Parathyroid adenoma (tissue), 2 donors: ENCODE measurements at regions not wholly inside any gene's neighbourhood (a gene's known extent, or its start where the extent isn't known, plus 50 kb on each side); places are given as distances from the start of the nearest gene placed in this dataset.

ENCODE experiments used
- H2AFZ ChIP-seq: fragments of 300-600 bp; sonication (generic); one replicate; pipeline ENCODE4 v1.7.0; 2017; ENCODE audit warnings: antibody characterized with exemption, mild to moderate bottlenecking
- H3K27ac ChIP-seq: fragments of 300-600 bp; sonication (generic); one replicate; pipeline ENCODE4 v1.7.0; 2017
- H3K27me3 ChIP-seq: fragments of 300-600 bp; sonication (generic); one replicate; pipeline ENCODE4 v1.7.0; 2017; ENCODE audit warnings: low read length; ENCODE audit not compliant: control insufficient read depth, insufficient read depth
- H3K36me3 ChIP-seq: fragments of 300-600 bp; sonication (generic); one replicate; pipeline ENCODE4 v1.7.0; 2017; ENCODE audit warnings: low read length; ENCODE audit not compliant: control insufficient read depth, insufficient read depth
- H3K4me1 ChIP-seq: fragments of 300-600 bp; sonication (generic); one replicate; pipeline ENCODE4 v1.7.0; 2017; ENCODE audit warnings: control low read depth
- H3K4me2 ChIP-seq: fragments of 300-600 bp; sonication (generic); one replicate; pipeline ENCODE4 v1.7.0; 2017; ENCODE audit warnings: low read length
- H3K4me3 ChIP-seq: fragments of 300-600 bp; sonication (generic); one replicate; pipeline ENCODE4 v1.7.0; 2017; ENCODE audit warnings: low read depth, low read length
- H3K79me2 ChIP-seq: fragments of 300-600 bp; sonication (generic); one replicate; pipeline ENCODE4 v1.7.0; 2017; ENCODE audit warnings: control low read depth
- H3K9ac ChIP-seq: fragments of 300-600 bp; sonication (generic); one replicate; pipeline ENCODE4 v1.7.0; 2017; ENCODE audit warnings: mild to moderate bottlenecking
- H3K9me3 ChIP-seq: fragments of 300-600 bp; sonication (generic); one replicate; pipeline ENCODE4 v1.7.0; 2017; ENCODE audit warnings: low read length; ENCODE audit not compliant: control insufficient read depth
- TF ChIP-seq, protein P1 (sequence below): fragments of 300-600 bp; sonication (generic); IDR thresholded peaks from one replicate; pipeline ENCODE4 v1.7.0; 2017; ENCODE audit warnings: antibody characterized with exemption, mild to moderate bottlenecking
- donor health status: primary hyperparathyroidism.

DNA sequence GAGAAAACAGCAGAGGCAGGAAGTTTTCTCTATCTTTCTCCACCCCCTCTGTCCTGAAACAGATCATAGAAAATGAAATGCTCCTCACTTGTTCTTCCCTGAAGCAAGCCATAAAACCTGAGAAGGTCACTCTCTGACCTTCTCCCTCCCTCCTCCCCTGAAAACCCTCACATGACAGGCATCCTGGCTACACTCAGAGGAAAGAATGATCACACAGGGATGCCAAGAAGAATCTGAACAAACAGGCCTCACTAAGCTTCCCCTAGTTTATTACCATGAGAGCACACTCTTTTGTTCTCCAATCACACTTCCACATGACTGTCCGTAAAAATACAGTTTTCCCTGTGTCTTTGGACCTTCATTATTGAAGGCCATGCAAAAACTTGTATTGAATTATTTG lies 300.1 kb downstream of the BUD13 start:
- H3K4me1 ChIP-seq, result no peaks in the 10 kb centered on the region
- H3K27ac ChIP-seq, result no peak overlapping the region
- H3K9ac ChIP-seq, result no peak overlapping the region
- TF ChIP-seq, protein P1, sequence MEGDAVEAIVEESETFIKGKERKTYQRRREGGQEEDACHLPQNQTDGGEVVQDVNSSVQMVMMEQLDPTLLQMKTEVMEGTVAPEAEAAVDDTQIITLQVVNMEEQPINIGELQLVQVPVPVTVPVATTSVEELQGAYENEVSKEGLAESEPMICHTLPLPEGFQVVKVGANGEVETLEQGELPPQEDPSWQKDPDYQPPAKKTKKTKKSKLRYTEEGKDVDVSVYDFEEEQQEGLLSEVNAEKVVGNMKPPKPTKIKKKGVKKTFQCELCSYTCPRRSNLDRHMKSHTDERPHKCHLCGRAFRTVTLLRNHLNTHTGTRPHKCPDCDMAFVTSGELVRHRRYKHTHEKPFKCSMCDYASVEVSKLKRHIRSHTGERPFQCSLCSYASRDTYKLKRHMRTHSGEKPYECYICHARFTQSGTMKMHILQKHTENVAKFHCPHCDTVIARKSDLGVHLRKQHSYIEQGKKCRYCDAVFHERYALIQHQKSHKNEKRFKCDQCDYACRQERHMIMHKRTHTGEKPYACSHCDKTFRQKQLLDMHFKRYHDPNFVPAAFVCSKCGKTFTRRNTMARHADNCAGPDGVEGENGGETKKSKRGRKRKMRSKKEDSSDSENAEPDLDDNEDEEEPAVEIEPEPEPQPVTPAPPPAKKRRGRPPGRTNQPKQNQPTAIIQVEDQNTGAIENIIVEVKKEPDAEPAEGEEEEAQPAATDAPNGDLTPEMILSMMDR, result no peak
- no peak overlapping the region for H3K4me3 ChIP-seq
- no peaks in the 10 kb centered on the region for H3K36me3 ChIP-seq
- H3K4me2 ChIP-seq, result no peak overlapping the region
- H3K79me2 ChIP-seq, result no peaks in the 10 kb centered on the region
- H3K9me3 ChIP-seq, result no peaks in the 10 kb centered on the region
- H3K27me3 ChIP-seq, result no peaks in the 10 kb centered on the region
- no peak overlapping the region for H2AFZ ChIP-seq

DNA sequence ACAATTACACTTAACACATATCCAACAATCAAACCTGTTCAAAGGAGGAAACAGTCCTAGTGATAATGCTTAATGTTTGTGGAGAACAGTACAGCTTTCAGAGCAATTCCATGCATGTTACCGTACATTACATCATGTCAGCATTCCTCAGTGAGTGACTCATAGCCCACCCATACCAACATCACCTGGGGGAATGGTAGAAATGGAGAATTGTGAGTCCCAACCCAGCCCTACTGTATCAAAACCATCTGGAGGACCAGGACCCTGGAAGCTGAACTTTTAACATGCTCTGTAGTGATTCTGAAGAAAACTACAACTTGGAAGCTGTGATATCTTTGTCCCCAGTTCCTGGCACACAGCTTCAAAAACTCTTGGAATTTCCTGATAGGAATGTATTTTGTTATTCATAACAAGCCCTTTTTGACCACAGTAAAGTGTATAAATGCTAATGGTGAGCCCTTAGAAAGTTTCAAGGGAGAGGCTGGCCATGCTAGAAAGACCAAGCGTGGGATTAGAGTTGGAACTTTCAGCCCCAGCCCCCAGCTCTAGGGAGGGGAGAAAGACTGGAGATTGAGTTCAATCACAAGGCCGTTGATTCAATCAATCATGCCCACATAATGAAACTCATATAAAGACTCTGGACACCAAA lies 301.1 kb downstream of the BUD13 start:
- no peak overlapping the region for H3K27ac ChIP-seq
- no peak overlapping the region for H2AFZ ChIP-seq
- no peaks in the 10 kb centered on the region for H3K4me1 ChIP-seq
- H3K27me3 ChIP-seq, result no peaks in the 10 kb centered on the region
- H3K9me3 ChIP-seq, result no peaks in the 10 kb centered on the region
- no peak overlapping the region for H3K9ac ChIP-seq
- H3K79me2 ChIP-seq, result no peaks in the 10 kb centered on the region
- H3K36me3 ChIP-seq, result no peaks in the 10 kb centered on the region
- no peak overlapping the region for H3K4me3 ChIP-seq
- TF ChIP-seq, protein P1, result no peak
- no peak overlapping the region for H3K4me2 ChIP-seq

DNA sequence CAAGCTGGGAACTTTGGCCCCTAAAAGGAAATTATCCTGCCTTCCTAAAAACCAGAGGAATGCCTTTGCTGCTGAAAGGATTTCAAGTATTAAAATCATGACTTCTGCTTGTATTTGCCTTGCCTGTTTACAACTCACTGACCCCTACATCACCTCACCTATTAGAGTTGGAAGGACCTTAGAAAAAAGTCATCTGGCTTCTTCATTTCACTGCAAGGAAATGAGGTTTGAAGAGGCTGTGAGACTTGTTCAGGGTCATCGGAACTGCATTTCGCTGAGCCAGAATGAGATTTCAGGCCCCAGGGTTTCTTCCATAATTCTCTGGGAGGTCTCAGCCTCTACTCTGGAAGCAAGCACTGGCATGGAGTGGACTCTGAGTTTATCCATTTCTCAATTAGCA lies 304.1 kb downstream of the BUD13 start:
- TF ChIP-seq, protein P1, result no peak
- Histone ChIP-seq H3K4me2 (no peak overlapping the region), H3K4me1 (no peaks in the 10 kb centered on the region), H3K27ac (no peak overlapping the region), H3K9me3 (no peaks in the 10 kb centered on the region), H3K36me3 (no peaks in the 10 kb centered on the region), H3K79me2 (no peaks in the 10 kb centered on the region), H3K4me3 (no peak overlapping the region), H3K27me3 (no peaks in the 10 kb centered on the region), H3K9ac (no peak overlapping the region), H2AFZ (no peak overlapping the region)

DNA sequence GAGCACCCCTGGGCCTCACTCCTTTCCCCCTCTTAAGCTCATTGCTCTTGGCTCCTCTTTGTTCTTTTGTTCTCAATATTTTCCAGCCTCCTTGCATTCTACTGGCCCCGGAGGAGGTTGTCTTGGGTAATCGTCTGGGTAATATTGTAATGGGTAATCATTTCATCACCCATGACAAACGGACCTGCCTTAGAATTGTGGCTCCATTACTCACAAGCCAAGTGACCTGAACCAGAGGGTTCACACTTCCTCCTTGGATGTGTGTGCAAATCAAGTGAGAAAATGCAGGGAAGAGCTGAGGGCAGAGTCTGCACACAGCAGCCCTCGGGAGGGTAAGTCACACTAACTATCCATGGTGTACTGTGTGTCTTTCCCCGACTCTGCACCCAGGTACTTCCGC lies 305.0 kb downstream of the BUD13 start:
- no peak overlapping the region for H3K9ac ChIP-seq
- no peak overlapping the region for H3K4me3 ChIP-seq
- no peak overlapping the region for H2AFZ ChIP-seq
- H3K27ac ChIP-seq, result no peak overlapping the region
- H3K9me3 ChIP-seq, result no peaks in the 10 kb centered on the region
- H3K36me3 ChIP-seq, result no peaks in the 10 kb centered on the region
- H3K79me2 ChIP-seq, result no peaks in the 10 kb centered on the region
- TF ChIP-seq, protein P1, result no peak
- no peaks in the 10 kb centered on the region for H3K27me3 ChIP-seq
- no peaks in the 10 kb centered on the region for H3K4me1 ChIP-seq
- H3K4me2 ChIP-seq, result no peak overlapping the region

DNA sequence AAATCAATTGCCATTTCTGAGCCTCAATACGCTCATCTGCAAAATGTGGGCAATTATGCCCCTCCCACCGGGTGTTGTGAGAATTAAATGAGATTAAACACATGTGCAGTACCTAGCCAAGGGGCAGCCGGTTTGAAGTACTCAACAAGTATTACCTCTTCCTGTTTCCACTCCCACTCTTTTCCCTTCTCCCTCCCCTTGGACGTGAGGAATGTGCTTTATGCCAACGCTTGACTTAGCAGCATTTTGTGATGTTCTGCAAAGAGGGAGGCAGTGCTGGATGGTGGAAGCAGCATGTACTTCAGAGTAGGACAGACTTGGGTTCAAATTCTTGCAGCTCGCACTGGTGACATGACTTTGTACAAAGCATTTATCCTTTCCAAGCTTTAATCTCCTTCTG lies 306.0 kb downstream of the BUD13 start:
- TF ChIP-seq, protein P1, result no peak
- Histone ChIP-seq H3K9me3 (no peaks in the 10 kb centered on the region), H3K27ac (no peak overlapping the region)

More for the DNA sequence above, 306.0 kb downstream of the BUD13 start:
- Histone ChIP-seq H3K9ac (no peak overlapping the region), H2AFZ (no peak overlapping the region), H3K27me3 (no peaks in the 10 kb centered on the region), H3K4me2 (no peak overlapping the region), H3K4me1 (no peaks in the 10 kb centered on the region), H3K79me2 (no peaks in the 10 kb centered on the region), H3K36me3 (no peaks in the 10 kb centered on the region), H3K4me3 (no peak overlapping the region)
